SK-N-SH treated with all-trans-retinoic acid at 6 μM for 48 hours (cell line): ENCODE measurements at regions not wholly inside any gene's neighbourhood (a gene's known extent, or its start where the extent isn't known, plus 50 kb on each side); places are given as distances from the start of the nearest gene placed in this dataset.

Experiments used
- ATAC-seq: fragments of 200-7000 bp; cut with Tn5 transposase; 3 replicates; pipeline ENCODE4 v1.9.1; 2020; ENCODE audit warnings: mild to moderate bottlenecking, moderate library complexity
- BACH2 ChIP-seq: fragments of 250-450 bp; sonication (Bioruptor Pico); IDR thresholded peaks from 2 replicates; pipeline ENCODE4 v1.9.0; 2021; ENCODE audit warnings: mild to moderate bottlenecking, borderline replicate concordance
- CSDC2 ChIP-seq: fragments of 250-450 bp; sonication (Bioruptor Pico); IDR thresholded peaks from 2 replicates; pipeline ENCODE4 v1.5.0; 2020; ENCODE audit warnings: mild to moderate bottlenecking, moderate library complexity
- ESRRG ChIP-seq: fragments of 250-450 bp; sonication (Bioruptor Pico); IDR thresholded peaks from 2 replicates; pipeline ENCODE4 v1.6.1; 2021; ENCODE audit warnings: mild to moderate bottlenecking
- ISL1 ChIP-seq: fragments of 250-450 bp; sonication (Bioruptor Pico); IDR thresholded peaks from 2 replicates; pipeline ENCODE4 v2.1.2; 2022; ENCODE audit warnings: mild to moderate bottlenecking, moderate library complexity
- PATZ1 ChIP-seq: fragments of 250-450 bp; sonication (Bioruptor Pico); IDR thresholded peaks from 2 replicates; pipeline ENCODE4 v1.8.0; 2020; ENCODE audit warnings: mild to moderate bottlenecking, moderate library complexity, borderline replicate concordance
- POU6F1 ChIP-seq: fragments of 250-450 bp; sonication (Bioruptor Pico); IDR thresholded peaks from 2 replicates; pipeline ENCODE4 v1.8.0; 2021; ENCODE audit warnings: low read depth, mild to moderate bottlenecking, moderate library complexity, borderline replicate concordance
- PPARA ChIP-seq: fragments of 250-450 bp; sonication (Bioruptor Pico); IDR thresholded peaks from 2 replicates; pipeline ENCODE4 v1.5.0; 2020; ENCODE audit warnings: mild to moderate bottlenecking, borderline replicate concordance
- RARB ChIP-seq: fragments of 250-450 bp; sonication (Bioruptor Pico); IDR thresholded peaks from 2 replicates; pipeline ENCODE4 v1.8.0; 2021; ENCODE audit warnings: mild to moderate bottlenecking, moderate library complexity
- SNAI2 ChIP-seq: fragments of 250-450 bp; sonication (Bioruptor Pico); IDR thresholded peaks from 2 replicates; pipeline ENCODE4 v1.5.0; 2020; ENCODE audit warnings: mild to moderate bottlenecking, moderate library complexity
- TCF4 ChIP-seq: fragments of 250-450 bp; sonication (Bioruptor Pico); IDR thresholded peaks from 2 replicates; pipeline ENCODE4 v1.8.0; 2021; ENCODE audit warnings: mild to moderate bottlenecking, moderate library complexity, borderline replicate concordance
- TOX ChIP-seq: fragments of 250-450 bp; sonication (Bioruptor Pico); IDR thresholded peaks from 2 replicates; pipeline ENCODE4 v1.8.0; 2021; ENCODE audit warnings: mild to moderate bottlenecking, moderate library complexity, borderline replicate concordance
- TSHZ2 ChIP-seq: fragments of 250-450 bp; sonication (Bioruptor Pico); IDR thresholded peaks from 2 replicates; pipeline ENCODE4 v1.5.0; 2020; ENCODE audit warnings: mild to moderate bottlenecking, moderate library complexity
- ZC3H10 ChIP-seq: fragments of 250-450 bp; sonication (Bioruptor Pico); IDR thresholded peaks from 2 replicates; pipeline ENCODE4 v1.5.1; 2021; ENCODE audit warnings: mild to moderate bottlenecking, moderate library complexity
- ZFP3 ChIP-seq: fragments of 250-450 bp; sonication (Bioruptor Pico); IDR thresholded peaks from 2 replicates; pipeline ENCODE4 v1.5.0; 2020; ENCODE audit warnings: mild to moderate bottlenecking, moderate library complexity
- ZFP30 ChIP-seq: fragments of 450-650 bp; formaldehyde crosslinking; IDR thresholded peaks from 2 replicates; pipeline ENCODE4 v1.5.0; 2022; ENCODE audit warnings: mild to moderate bottlenecking, moderate library complexity
- ZNF70 ChIP-seq: fragments of 450-650 bp; formaldehyde crosslinking; IDR thresholded peaks from 2 replicates; pipeline ENCODE4 v1.5.0; 2020; ENCODE audit warnings: mild to moderate bottlenecking, moderate library complexity
- TF ChIP-seq, protein P1 (sequence below): fragments of 250-450 bp; sonication (Bioruptor Pico); IDR thresholded peaks from 2 replicates; pipeline ENCODE4 v1.5.1; 2020; ENCODE audit warnings: low read depth, mild to moderate bottlenecking, moderate library complexity

GRCh38 chr11:69372589-69373250 is 78.8 kb downstream of the MYEOV start:
- TF ChIP-seq TCF4 (CRISPR knock-in tag) (no peak), PATZ1 (CRISPR knock-in tag) (no peak), CSDC2 (no peak), ISL1 (no peak), TOX (CRISPR knock-in tag) (no peak), BACH2 (CRISPR knock-in tag) (no peak)
- TF ChIP-seq, protein P1, sequence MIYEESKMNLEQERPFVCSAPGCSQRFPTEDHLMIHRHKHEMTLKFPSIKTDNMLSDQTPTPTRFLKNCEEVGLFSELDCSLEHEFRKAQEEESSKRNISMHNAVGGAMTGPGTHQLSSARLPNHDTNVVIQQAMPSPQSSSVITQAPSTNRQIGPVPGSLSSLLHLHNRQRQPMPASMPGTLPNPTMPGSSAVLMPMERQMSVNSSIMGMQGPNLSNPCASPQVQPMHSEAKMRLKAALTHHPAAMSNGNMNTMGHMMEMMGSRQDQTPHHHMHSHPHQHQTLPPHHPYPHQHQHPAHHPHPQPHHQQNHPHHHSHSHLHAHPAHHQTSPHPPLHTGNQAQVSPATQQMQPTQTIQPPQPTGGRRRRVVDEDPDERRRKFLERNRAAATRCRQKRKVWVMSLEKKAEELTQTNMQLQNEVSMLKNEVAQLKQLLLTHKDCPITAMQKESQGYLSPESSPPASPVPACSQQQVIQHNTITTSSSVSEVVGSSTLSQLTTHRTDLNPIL (CRISPR knock-in tag) = no peak
- no peak for ATAC-seq

- ATAC-seq = no peak
- no peak for TF ChIP-seq ESRRG (CRISPR knock-in tag)
- TF ChIP-seq ZC3H10 (CRISPR knock-in tag) = no peak
Observed at GRCh38 chr11:69373251-69373635, 79.3 kb downstream of the MYEOV start.

DNA sequence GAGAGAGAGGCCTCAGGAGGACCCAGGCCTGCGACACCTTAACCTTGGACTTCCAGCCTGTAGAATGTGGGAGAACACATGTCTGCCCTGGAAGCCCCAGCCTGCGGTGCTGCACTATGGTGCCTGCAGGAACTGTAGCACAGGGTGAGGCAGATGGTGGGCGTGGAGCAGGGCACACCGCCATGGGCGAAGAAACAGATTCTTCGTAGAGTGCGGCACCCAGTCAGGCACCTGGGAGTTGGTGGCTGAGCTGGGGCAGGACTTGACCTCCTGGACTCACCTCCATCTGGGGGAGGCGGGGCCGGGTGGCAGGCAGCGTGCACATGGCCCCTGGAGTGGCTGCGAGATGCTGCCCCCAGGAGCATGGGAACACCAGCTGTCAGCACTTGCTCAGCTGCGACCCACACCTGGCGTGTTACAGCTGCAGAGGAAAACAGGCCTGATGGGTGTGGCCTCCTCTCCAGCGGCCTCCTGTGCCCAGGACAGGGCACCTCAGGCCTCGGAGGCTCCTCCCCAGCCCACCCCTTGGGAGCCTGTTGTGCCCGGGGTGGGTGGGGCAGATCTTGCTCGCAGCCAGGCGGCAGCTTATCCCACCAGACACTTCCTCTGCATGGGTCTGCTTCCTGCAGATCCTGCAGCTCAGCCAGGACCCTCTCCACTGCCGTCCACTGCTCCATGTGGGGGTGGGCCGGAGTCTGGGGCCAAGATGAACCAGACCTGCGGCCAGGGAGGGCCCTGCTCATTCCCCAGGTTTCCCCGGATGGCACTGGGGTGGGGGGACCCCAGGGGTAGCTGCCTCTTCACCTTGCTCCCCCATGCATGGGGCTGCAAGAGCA is 80.4 kb downstream of the MYEOV start:
- no peak; the same call in 2 of the 3 replicates for ATAC-seq
- TF ChIP-seq ESRRG (CRISPR knock-in tag) (no peak), TCF4 (CRISPR knock-in tag) (no peak), ZFP30 (no peak), ZNF70 (CRISPR knock-in tag) (no peak), ZFP3 (no peak), PPARA (CRISPR knock-in tag) (no peak), ZC3H10 (CRISPR knock-in tag) (no peak), PATZ1 (CRISPR knock-in tag) (no peak), SNAI2 (no peak), POU6F1 (CRISPR knock-in tag) (no peak), RARB (no peak), CSDC2 (no peak)
- TF ChIP-seq, protein P1 (CRISPR knock-in tag) = no peak

GRCh38 chr11:69374946-69375310 is 81.0 kb downstream of the MYEOV start:
- ATAC-seq = no peak; the same call in 2 of the 3 replicates
- TF ChIP-seq TSHZ2 (CRISPR knock-in tag) = no peak
- TF ChIP-seq ZC3H10 (CRISPR knock-in tag) = no peak
